ACC112 (cell line): ENCODE measurements at regions not wholly inside any gene's neighbourhood (a gene's known extent, or its start where the extent isn't known, plus 50 kb on each side); places are given as distances from the start of the nearest gene placed in this dataset.

Source experiments
- H2AFZ ChIP-seq: fragments of 200-600 bp; sonication (generic); one replicate; pipeline ENCODE4 v1.6.0; 2017; ENCODE audit warnings: antibody characterized with exemption, low read length; ENCODE audit not compliant: unreplicated experiment
- H3K27ac ChIP-seq: fragments of 200-600 bp; sonication (generic); 2 replicates; pipeline ENCODE4 v1.5.1; 2014; ENCODE audit warnings: low read depth, mild to moderate bottlenecking, antibody characterized with exemption, low read length, moderate library complexity
- H3K27me3 ChIP-seq: fragments of 200-600 bp; sonication (generic); 2 replicates; pipeline ENCODE4 v1.6.1; 2014; ENCODE audit warnings: mild to moderate bottlenecking, antibody characterized with exemption, low read length, moderate library complexity, mixed read lengths; ENCODE audit not compliant: insufficient read depth
- H3K36me3 ChIP-seq: fragments of 200-600 bp; sonication (generic); 2 replicates; pipeline ENCODE4 v1.6.1; 2016; ENCODE audit warnings: mild to moderate bottlenecking, antibody characterized with exemption, low read length, moderate library complexity, mixed read lengths; ENCODE audit not compliant: insufficient read depth
- H3K4me1 ChIP-seq: fragments of 200-600 bp; sonication (generic); one replicate; pipeline ENCODE4 v1.6.1; 2016; ENCODE audit warnings: low read length, mixed read lengths; ENCODE audit not compliant: insufficient read depth, unreplicated experiment, control insufficient read depth
- H3K4me3 ChIP-seq: fragments of 200-600 bp; sonication (generic); 2 replicates; pipeline ENCODE4 v1.5.1; 2014; ENCODE audit warnings: mild to moderate bottlenecking, low read depth, low read length
- H3K79me2 ChIP-seq: fragments of 200-600 bp; sonication (generic); one replicate; pipeline ENCODE4 v1.6.0; 2016; ENCODE audit warnings: low read length; ENCODE audit not compliant: control insufficient read depth, unreplicated experiment, insufficient read depth

GRCh38 chr3:193190146-193190786 is 50.8 kb upstream of the PLAAT1 start:
- Histone ChIP-seq H3K4me3 (no peak overlapping the region), H3K4me1 (no peaks in the 10 kb centered on the region), H3K27ac (no peak overlapping the region), H3K27me3 (no peaks in the 10 kb centered on the region), H3K79me2 (no peaks in the 10 kb centered on the region), H2AFZ (no peak overlapping the region), H3K36me3 (no peaks in the 10 kb centered on the region)
